IPS-18a (cell line): ENCODE measurements at regions not wholly inside any gene's neighbourhood (a gene's known extent, or its start where the extent isn't known, plus 50 kb on each side); places are given as distances from the start of the nearest gene placed in this dataset.

Experiments
- H3K27ac ChIP-seq: one replicate; pipeline ENCODE4 v1.5.1; 2013; ENCODE audit warnings: low read length
- H3K27me3 ChIP-seq: one replicate; pipeline ENCODE4 v1.6.1; 2013; ENCODE audit warnings: mild to moderate bottlenecking, low read length; ENCODE audit not compliant: control insufficient read depth, insufficient read depth
- H3K36me3 ChIP-seq: one replicate; pipeline ENCODE4 v1.6.1; 2013; ENCODE audit warnings: low read depth, low read length; ENCODE audit not compliant: control insufficient read depth
- H3K4me1 ChIP-seq: one replicate; pipeline ENCODE4 v1.6.1; 2013; ENCODE audit warnings: low read depth, low read length; ENCODE audit not compliant: control insufficient read depth
- H3K4me3 ChIP-seq: one replicate; pipeline ENCODE4 v1.5.1; 2013; ENCODE audit warnings: low read length
- H3K9ac ChIP-seq: one replicate; pipeline ENCODE4 v1.6.1; 2013; ENCODE audit warnings: mild to moderate bottlenecking, low read length, moderate library complexity
- H3K9me3 ChIP-seq: one replicate; pipeline ENCODE4 v1.6.1; 2013; ENCODE audit warnings: low read depth, low read length; ENCODE audit not compliant: control insufficient read depth

DNA sequence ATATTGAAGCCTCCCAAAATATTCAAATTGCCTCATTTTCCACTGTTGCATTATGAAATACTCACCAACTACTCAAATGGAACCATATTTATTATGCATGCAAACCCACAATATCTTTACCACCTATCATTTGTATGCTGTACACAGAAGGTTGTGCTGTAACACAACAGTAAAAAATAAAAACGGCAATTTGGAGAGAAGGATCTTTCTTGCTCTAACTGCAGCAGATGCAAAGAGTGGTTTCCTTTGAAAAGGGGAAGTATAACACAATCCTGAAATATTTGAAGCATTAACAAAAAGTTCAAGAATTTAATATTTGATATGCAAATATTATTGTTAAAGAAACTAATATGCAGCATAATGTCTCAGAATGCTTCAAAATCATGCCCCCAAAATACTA lies 244.5 kb upstream of the SUCLG2 start:
- H3K27ac ChIP-seq = no peak overlapping the region
- no peaks in the 10 kb centered on the region for H3K9me3 ChIP-seq
- H3K9ac ChIP-seq = no peak overlapping the region
- no peak overlapping the region for H3K4me3 ChIP-seq
- no peaks in the 10 kb centered on the region for H3K36me3 ChIP-seq
- no peaks in the 10 kb centered on the region for H3K27me3 ChIP-seq
- no peaks in the 10 kb centered on the region for H3K4me1 ChIP-seq

DNA sequence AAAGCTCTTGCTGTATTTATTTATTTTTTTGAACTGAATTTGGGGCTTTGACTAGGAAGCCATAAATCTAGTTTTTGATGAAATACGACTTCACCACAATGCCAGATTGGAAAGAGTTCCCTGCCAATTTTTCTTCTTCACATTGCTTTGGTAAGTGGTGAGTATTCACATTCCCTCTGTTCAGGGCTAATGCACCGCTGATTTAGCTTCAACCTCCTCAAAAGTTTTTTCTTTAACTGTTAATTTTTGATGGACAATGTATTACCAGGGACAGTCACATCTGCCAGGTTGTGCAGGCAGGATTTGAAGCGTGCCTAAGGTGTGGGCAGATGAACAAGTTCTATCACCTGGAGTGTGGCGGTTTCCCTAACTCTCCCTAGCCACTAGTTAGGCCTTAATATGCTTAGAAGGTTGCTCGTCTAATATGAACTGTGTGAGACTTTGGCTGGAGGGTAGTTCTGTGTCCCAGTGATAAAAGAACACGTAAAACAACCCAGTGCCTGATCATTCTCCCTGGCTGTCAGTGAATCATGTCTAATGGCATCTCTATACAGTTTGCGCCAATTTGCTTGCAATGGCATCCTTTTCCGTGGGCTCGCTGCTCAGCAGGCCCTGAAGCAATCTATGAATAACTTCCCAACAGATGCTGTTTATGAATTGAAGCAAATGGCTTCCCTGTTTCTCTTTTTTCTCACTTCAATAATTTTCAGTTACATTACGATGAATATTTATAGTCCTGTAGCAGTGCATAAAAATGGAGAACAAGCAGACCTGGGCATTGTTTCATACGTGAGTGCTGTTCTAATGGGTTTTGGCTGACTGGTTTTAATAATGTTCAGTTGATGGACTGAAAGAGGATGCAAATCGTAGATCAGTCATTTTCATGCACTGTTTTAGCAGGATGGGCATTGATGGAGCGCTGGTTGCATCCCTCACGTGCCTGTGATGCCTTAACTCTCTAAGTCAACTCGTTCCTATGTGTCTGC lies 243.2 kb upstream of the SUCLG2 start:
- Histone ChIP-seq H3K36me3 (no peaks in the 10 kb centered on the region), H3K9me3 (no peaks in the 10 kb centered on the region), H3K9ac (no peak overlapping the region), H3K27ac (no peak overlapping the region), H3K4me3 (no peak overlapping the region), H3K4me1 (no peaks in the 10 kb centered on the region), H3K27me3 (no peaks in the 10 kb centered on the region)

DNA sequence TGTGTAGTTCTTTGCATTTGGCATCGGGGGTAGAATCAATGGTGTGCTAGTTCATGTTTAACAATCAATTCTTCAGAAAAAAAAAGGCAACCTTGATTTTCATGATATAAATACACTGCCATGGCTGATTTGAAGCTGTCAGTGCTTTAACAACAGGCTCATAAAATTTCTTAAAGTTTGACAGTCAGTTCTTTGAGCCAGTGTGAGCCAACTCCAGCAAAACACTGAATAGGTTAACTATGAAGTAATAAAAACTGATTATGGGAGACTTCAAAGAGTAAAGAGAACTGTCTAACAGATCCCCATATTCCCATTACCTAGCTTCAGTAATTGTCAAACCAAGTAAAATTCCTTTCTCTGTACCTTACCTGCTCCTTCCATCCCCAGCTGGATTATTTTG lies 241.7 kb upstream of the SUCLG2 start:
- Histone ChIP-seq H3K9me3 (no peaks in the 10 kb centered on the region), H3K27me3 (no peaks in the 10 kb centered on the region), H3K36me3 (no peaks in the 10 kb centered on the region), H3K9ac (no peak overlapping the region), H3K4me3 (no peak overlapping the region), H3K27ac (no peak overlapping the region), H3K4me1 (no peaks in the 10 kb centered on the region)

DNA sequence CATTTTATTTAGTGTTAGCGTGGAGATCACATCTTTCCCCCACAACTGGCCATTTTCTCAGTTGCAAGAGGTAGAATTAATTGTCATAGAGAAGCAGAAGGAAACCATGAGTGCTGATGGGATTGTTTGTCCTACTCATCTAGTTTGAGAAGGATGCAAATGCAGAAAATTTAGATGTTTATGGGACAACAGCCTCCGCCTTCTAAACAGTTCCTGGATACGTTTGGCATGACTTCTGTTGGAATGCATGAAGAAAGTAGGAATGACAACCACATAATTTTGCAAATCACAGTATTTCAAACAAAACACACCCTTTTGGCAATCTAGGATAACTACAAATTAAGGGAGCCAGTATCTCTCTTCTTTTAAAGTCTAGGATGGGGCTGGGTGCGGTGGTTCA lies 240.1 kb upstream of the SUCLG2 start:
- Histone ChIP-seq H3K27ac (no peak overlapping the region), H3K4me3 (no peak overlapping the region), H3K36me3 (no peaks in the 10 kb centered on the region), H3K27me3 (no peaks in the 10 kb centered on the region), H3K9me3 (no peaks in the 10 kb centered on the region), H3K9ac (no peak overlapping the region), H3K4me1 (no peaks in the 10 kb centered on the region)

DNA sequence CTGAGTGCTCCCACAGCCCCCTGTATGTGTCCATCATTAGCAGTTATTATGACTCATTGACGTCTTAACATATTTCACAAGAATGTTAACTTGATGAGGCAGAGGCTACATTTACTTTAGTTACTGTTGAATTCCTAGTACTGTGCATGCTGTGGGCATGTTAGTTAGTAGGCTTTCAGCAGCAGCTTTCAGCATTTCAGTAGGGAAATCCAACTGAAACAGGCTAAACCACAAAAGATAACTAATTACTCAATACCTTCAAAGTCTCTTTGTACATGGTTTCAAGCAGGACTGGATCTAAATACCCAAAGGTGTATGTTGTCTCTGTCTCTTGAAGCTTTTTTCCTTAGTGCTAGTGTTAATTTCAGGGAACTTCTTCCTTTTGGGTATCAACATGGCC lies 229.9 kb upstream of the SUCLG2 start:
- H3K9me3 ChIP-seq = no peaks in the 10 kb centered on the region
- no peak overlapping the region for H3K9ac ChIP-seq
- no peaks in the 10 kb centered on the region for H3K4me1 ChIP-seq
- H3K27me3 ChIP-seq = no peaks in the 10 kb centered on the region
- no peaks in the 10 kb centered on the region for H3K36me3 ChIP-seq
- H3K4me3 ChIP-seq = no peak overlapping the region
- H3K27ac ChIP-seq = no peak overlapping the region

DNA sequence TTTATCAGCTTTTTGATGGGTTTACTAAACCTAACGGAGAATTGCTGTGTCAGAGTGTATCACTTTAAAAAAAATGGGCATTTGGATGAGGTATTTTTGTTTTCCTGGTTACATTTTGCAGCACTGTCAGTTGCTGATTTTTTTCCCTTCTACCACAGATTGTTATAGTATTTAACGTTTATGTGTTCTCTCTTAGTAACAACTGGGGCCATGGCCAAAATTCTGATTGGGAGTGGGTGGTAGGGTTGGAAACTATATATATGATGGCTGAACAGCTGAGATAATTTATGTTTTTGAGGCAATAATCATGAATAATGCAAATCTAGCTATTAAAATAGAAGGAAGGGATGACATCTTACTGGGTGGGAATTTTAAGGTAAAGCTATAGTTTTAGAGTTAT lies 229.4 kb upstream of the SUCLG2 start:
- H3K27me3 ChIP-seq = no peaks in the 10 kb centered on the region
- no peaks in the 10 kb centered on the region for H3K4me1 ChIP-seq
- H3K36me3 ChIP-seq = no peaks in the 10 kb centered on the region
- no peak overlapping the region for H3K4me3 ChIP-seq
- no peak overlapping the region for H3K27ac ChIP-seq
- H3K9ac ChIP-seq = no peak overlapping the region
- no peaks in the 10 kb centered on the region for H3K9me3 ChIP-seq

DNA sequence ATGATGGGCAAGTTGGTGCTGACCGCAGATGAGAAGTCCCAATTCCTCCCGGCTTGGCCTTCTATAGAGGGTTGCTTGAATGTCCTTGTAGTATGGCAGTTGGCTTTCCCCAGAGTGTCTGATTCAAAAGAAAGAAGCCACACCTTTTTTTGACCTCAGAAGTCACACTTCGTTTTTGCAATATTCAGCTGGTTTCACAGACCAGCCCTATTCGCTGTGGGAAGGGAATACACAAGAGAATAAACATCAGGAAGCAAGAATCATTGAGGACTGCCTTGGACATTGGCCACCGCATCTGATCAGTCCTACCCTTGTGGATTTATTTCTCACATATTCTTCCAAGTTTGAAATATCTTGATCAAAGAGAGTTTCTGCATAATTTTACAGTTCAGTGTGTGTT lies 228.6 kb upstream of the SUCLG2 start:
- no peak overlapping the region for H3K4me3 ChIP-seq
- H3K9ac ChIP-seq = no peak overlapping the region
- H3K27ac ChIP-seq = no peak overlapping the region
- no peaks in the 10 kb centered on the region for H3K36me3 ChIP-seq
- H3K4me1 ChIP-seq = no peaks in the 10 kb centered on the region
- no peaks in the 10 kb centered on the region for H3K9me3 ChIP-seq
- H3K27me3 ChIP-seq = no peaks in the 10 kb centered on the region

DNA sequence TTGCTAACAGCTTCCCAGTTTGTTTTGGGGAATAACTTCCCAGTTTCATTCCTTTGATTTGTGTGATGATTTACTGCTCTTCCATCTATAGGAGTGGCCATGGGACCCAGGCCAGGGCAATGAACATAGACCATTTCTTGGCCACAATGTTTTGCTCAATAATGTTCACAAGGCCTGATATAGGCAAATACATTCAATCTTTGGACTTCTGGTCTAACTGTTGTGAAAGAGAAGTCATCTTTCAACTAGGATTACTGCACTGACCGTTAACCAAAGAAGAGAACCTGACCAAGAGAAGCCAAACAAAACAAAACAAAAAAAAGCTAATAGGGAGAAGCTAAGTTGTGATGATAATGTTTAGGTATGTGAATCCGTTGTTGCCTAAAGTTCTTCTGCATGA lies 221.8 kb upstream of the SUCLG2 start:
- no peak overlapping the region for H3K9ac ChIP-seq
- no peak overlapping the region for H3K4me3 ChIP-seq
- no peaks in the 10 kb centered on the region for H3K36me3 ChIP-seq
- H3K9me3 ChIP-seq = no peaks in the 10 kb centered on the region
- H3K4me1 ChIP-seq = no peaks in the 10 kb centered on the region
- H3K27ac ChIP-seq = no peak overlapping the region
- no peaks in the 10 kb centered on the region for H3K27me3 ChIP-seq

DNA sequence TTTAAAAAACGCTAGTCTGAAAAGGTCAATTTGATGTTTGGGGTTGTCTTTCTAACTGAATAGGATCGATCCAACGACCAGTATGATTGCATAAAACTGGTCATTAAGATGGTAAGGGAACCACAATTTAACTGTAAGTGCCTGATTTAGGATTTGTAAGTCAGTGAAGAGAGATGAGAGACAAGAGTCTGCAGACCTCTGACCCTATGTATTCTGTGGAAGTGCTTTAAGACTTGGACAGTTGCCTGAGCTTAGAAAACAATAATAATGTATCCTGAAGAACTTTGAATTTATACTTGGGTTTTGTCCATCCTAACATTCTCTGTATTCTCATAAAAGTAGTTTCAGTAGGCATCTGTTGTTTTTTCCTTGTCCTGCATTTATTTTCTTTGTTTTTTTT lies 221.4 kb upstream of the SUCLG2 start:
- Histone ChIP-seq H3K27ac (no peak overlapping the region), H3K9ac (no peak overlapping the region), H3K9me3 (no peaks in the 10 kb centered on the region), H3K27me3 (no peaks in the 10 kb centered on the region), H3K4me3 (no peak overlapping the region), H3K36me3 (no peaks in the 10 kb centered on the region), H3K4me1 (no peaks in the 10 kb centered on the region)

DNA sequence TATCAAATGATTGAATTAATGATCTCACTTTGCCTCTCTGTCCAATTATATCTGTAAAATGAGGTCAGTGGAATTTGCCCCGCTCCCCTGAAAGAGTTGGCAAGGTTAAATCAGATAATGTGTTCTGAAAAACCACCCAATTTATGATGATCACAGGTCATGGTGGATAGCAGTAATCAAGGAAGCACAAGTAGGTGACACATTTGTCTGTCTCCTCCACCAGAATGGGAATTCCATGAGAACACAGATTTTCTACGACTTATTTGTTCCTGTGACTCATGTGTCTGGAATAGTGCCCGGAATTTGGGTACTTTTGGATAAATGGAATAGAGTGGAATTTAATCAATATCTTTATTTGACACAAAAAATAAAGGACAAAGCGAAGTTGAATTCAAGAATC lies 220.9 kb upstream of the SUCLG2 start:
- Histone ChIP-seq H3K9me3 (no peaks in the 10 kb centered on the region), H3K9ac (no peak overlapping the region), H3K27ac (no peak overlapping the region), H3K36me3 (no peaks in the 10 kb centered on the region), H3K27me3 (no peaks in the 10 kb centered on the region), H3K4me3 (no peak overlapping the region), H3K4me1 (no peaks in the 10 kb centered on the region)

DNA sequence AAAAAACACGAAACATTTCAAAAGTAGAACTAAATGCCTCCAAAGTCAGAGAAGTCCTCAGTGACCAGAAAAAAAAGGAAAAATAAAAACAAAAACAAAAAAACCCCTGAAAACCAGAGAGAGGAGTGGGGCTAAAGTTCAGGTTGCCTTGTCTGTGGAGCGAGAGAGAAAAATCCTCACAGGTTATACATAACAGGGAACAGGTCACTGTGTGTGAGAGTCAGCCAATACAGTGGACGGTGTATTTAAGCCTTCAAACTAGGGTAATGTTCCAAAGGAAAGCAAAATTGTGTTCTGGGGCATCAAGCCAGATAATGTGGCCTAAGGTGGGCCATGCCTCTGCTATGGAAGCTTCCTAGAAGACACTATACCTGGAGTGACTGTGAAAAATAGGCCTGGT lies 216.1 kb upstream of the SUCLG2 start:
- Histone ChIP-seq H3K36me3 (no peaks in the 10 kb centered on the region), H3K27ac (no peak overlapping the region), H3K4me3 (no peak overlapping the region), H3K9ac (no peak overlapping the region), H3K27me3 (no peaks in the 10 kb centered on the region), H3K4me1 (no peaks in the 10 kb centered on the region), H3K9me3 (no peaks in the 10 kb centered on the region)

DNA sequence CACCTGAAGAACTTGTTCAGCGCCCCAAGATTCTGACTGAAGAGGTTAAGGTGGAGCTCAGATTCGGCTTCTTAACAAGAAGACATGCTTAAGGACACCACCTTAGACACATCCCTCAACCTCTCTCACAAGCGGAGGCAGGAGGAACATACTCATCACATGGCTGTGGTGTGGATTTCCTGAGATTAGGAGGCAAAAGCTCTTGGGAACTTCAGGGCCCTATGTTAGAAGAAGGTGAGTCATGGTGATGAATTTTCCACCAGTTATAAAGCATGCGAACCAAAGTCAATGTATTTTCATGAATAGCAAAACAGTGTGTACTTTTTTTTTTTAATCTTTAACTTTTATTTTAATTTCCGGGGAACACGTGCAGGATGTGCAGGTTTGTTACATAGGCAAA lies 212.2 kb upstream of the SUCLG2 start:
- Histone ChIP-seq H3K4me1 (no peaks in the 10 kb centered on the region), H3K27me3 (no peaks in the 10 kb centered on the region), H3K9ac (no peak overlapping the region), H3K9me3 (no peaks in the 10 kb centered on the region), H3K4me3 (no peak overlapping the region), H3K27ac (no peak overlapping the region), H3K36me3 (no peaks in the 10 kb centered on the region)
